Fibroblast of lung (primary cell): ENCODE measurements at regions not wholly inside any gene's neighbourhood (a gene's known extent, or its start where the extent isn't known, plus 50 kb on each side); places are given as distances from the start of the nearest gene placed in this dataset.

ENCODE experiments used
- CTCF ChIP-seq, 2 donors: IDR thresholded peaks in 1 of 2; conservative IDR thresholded peaks in 1 of 2; 1 replicate in 1 of 2; 2 replicates in 1 of 2; pipeline ENCODE4 v1.5.1; 2011 to 2012; ENCODE audit warnings: low read length in 2 of 2, control low read depth in 1 of 2, inconsistent platforms in 1 of 2, low read depth in 1 of 2, mild to moderate bottlenecking in 1 of 2
- EZH2 ChIP-seq: IDR thresholded peaks from 2 replicates; pipeline ENCODE4 v1.5.1; 2012; ENCODE audit warnings: low read length, control low read depth, mild to moderate bottlenecking; ENCODE audit errors: missing control alignments

- TF ChIP-seq CTCF (conservative IDR thresholded peaks at IDR 0.05 in 1 of 2, IDR thresholded peaks at IDR 0.05 in 1 of 2; ENCODE audit: low read depth in 1 of 2, low read length in 2 of 2) (no peak), EZH2 (no peak)
These were observed 577.4 kb downstream of the ZEB2 start for GRCh38 chr2:143942486-143942885.
